Coronary artery (tissue), 2 donors: ENCODE measurements at regions not wholly inside any gene's neighbourhood (a gene's known extent, or its start where the extent isn't known, plus 50 kb on each side); places are given as distances from the start of the nearest gene placed in this dataset.

Experiments
- DNase-seq: peaks from one replicate; pipeline ENCODE4 v3.0.0-alpha.2; 2017; ENCODE audit warnings: low spot score
- H3K27ac ChIP-seq, 2 donors: fragments of 200-600 bp; sonication (generic); one replicate each; pipeline ENCODE4 v1.5.1; 2016 to 2019
- H3K4me3 ChIP-seq: fragments of 200-600 bp; sonication (generic); 2 replicates; pipeline ENCODE4 v1.5.1; 2016; ENCODE audit warnings: mild to moderate bottlenecking, moderate library complexity
- CTCF ChIP-seq: fragments of 200-600 bp; sonication (generic); IDR thresholded peaks from one replicate; pipeline ENCODE4 v1.5.1; 2019; ENCODE audit warnings: antibody characterized with exemption

- DNase-seq: no peak
- Histone ChIP-seq H3K27ac (no peak overlapping the region), H3K4me3 (no peak overlapping the region)
- no peak for TF ChIP-seq CTCF
Measured at GRCh38 chr5:3026651-3027050, 275.2 kb upstream of the IRX2 start.

GRCh38 chr5:3026099-3026498 is 274.6 kb upstream of the IRX2 start:
- DNase-seq: no peak
- H3K4me3 ChIP-seq: no peak overlapping the region
- TF ChIP-seq CTCF: no peak
- H3K27ac ChIP-seq: no peak overlapping the region

- no peak overlapping the region for H3K27ac ChIP-seq
- H3K4me3 ChIP-seq: no peak overlapping the region
- DNase-seq: no peak
- TF ChIP-seq CTCF: no peak
Measured at GRCh38 chr5:3025392-3025791, 273.9 kb upstream of the IRX2 start.

- TF ChIP-seq CTCF: no peak
- H3K27ac ChIP-seq: no peak overlapping the region
- no peak overlapping the region for H3K4me3 ChIP-seq
- no peak for DNase-seq
Measured at GRCh38 chr5:3024976-3025375, 273.5 kb upstream of the IRX2 start.

- DNase-seq: no peak
- TF ChIP-seq CTCF: no peak
- Histone ChIP-seq H3K27ac (no peak overlapping the region), H3K4me3 (no peak overlapping the region)
Measured at GRCh38 chr5:3024554-3024953, 273.1 kb upstream of the IRX2 start.

- TF ChIP-seq CTCF: no peak
- Histone ChIP-seq H3K4me3 (no peak overlapping the region), H3K27ac (no peak overlapping the region)
- DNase-seq: no peak
Measured at GRCh38 chr5:3024126-3024525, 272.6 kb upstream of the IRX2 start.

- no peak for TF ChIP-seq CTCF
- Histone ChIP-seq H3K4me3 (no peak overlapping the region), H3K27ac (no peak overlapping the region)
- no peak for DNase-seq
Measured at GRCh38 chr5:3023656-3024055, 272.2 kb upstream of the IRX2 start.
